Neural progenitor cell (in vitro differentiated cells): ENCODE measurements at regions not wholly inside any gene's neighbourhood (a gene's known extent, or its start where the extent isn't known, plus 50 kb on each side); places are given as distances from the start of the nearest gene placed in this dataset.

Source experiments
- EZH2 ChIP-seq: fragments of 200-600 bp; sonication (generic); IDR thresholded peaks from 2 replicates; pipeline ENCODE4 v1.6.1; 2017; ENCODE audit warnings: antibody characterized with exemption, mild to moderate bottlenecking, moderate library complexity
- EZH2phosphoT487 ChIP-seq: fragments of 200-600 bp; sonication (generic); IDR thresholded peaks from 2 replicates; pipeline ENCODE4 v1.6.1; 2017; ENCODE audit warnings: antibody characterized with exemption
- TF ChIP-seq, protein P1 (sequence below): fragments of 200-600 bp; sonication (generic); IDR thresholded peaks from 2 replicates; pipeline ENCODE4 v1.5.1; 2017; ENCODE audit warnings: antibody characterized with exemption, mild to moderate bottlenecking

DNA sequence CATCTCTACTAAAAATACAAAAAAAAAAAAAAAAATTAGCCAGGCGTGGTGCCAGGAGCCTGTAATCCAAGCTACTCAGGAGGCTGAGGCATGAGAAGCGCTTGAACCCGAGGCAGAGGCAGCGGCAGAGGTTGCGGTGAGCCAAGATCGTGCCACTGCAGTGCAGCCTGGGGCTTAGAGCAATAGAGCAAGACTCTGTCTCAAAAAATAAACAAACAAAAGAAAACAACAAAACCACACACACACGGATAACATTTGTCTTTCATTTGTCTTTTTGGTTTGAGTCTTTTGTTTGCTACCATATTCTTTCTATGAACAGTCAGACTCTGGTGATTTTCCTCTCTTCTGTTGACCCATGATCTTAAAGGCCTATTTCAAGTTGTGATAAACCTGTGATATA is 1168.3 kb upstream of the WWC1 start:
- TF ChIP-seq EZH2 (no peak), EZH2phosphoT487 (no peak)
- TF ChIP-seq, protein P1, sequence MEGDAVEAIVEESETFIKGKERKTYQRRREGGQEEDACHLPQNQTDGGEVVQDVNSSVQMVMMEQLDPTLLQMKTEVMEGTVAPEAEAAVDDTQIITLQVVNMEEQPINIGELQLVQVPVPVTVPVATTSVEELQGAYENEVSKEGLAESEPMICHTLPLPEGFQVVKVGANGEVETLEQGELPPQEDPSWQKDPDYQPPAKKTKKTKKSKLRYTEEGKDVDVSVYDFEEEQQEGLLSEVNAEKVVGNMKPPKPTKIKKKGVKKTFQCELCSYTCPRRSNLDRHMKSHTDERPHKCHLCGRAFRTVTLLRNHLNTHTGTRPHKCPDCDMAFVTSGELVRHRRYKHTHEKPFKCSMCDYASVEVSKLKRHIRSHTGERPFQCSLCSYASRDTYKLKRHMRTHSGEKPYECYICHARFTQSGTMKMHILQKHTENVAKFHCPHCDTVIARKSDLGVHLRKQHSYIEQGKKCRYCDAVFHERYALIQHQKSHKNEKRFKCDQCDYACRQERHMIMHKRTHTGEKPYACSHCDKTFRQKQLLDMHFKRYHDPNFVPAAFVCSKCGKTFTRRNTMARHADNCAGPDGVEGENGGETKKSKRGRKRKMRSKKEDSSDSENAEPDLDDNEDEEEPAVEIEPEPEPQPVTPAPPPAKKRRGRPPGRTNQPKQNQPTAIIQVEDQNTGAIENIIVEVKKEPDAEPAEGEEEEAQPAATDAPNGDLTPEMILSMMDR, result no peak
